DOHH2 (cell line): ENCODE measurements at regions not wholly inside any gene's neighbourhood (a gene's known extent, or its start where the extent isn't known, plus 50 kb on each side); places are given as distances from the start of the nearest gene placed in this dataset.

Experiments used
- H3F3A ChIP-seq: fragments of 200-600 bp; sonication (generic), shearing (Covaris generic); 2 replicates; pipeline ENCODE4 v1.6.0; 2016; ENCODE audit warnings: antibody characterized with exemption, mild to moderate bottlenecking; ENCODE audit not compliant: control insufficient read depth, insufficient read depth
- H3K27ac ChIP-seq: fragments of 200-600 bp; sonication (generic); 2 replicates; pipeline ENCODE4 v1.5.1; 2014; ENCODE audit warnings: low read depth, mild to moderate bottlenecking, low read length, moderate library complexity
- H3K27me3 ChIP-seq: fragments of 200-600 bp; sonication (generic); 2 replicates; pipeline ENCODE4 v1.6.1; 2014; ENCODE audit warnings: mild to moderate bottlenecking, low read length, mixed read lengths; ENCODE audit not compliant: control insufficient read depth
- H3K36me3 ChIP-seq: fragments of 200-600 bp; sonication (generic); 2 replicates; pipeline ENCODE4 v1.6.1; 2014; ENCODE audit warnings: mild to moderate bottlenecking, low read length, moderate library complexity, mixed read lengths; ENCODE audit not compliant: control insufficient read depth
- H3K4me1 ChIP-seq: fragments of 200-600 bp; sonication (generic); 2 replicates; pipeline ENCODE4 v1.6.1; 2014; ENCODE audit warnings: mild to moderate bottlenecking, low read length, mixed read lengths; ENCODE audit not compliant: control insufficient read depth
- H3K4me2 ChIP-seq: fragments of 200-600 bp; sonication (generic); 2 replicates; pipeline ENCODE4 v1.6.0; 2014; ENCODE audit warnings: mild to moderate bottlenecking, low read length, moderate library complexity
- H3K4me3 ChIP-seq: fragments of 200-600 bp; sonication (generic); 2 replicates; pipeline ENCODE4 v1.5.1; 2014; ENCODE audit warnings: mild to moderate bottlenecking, low read length, mixed read lengths
- H3K79me2 ChIP-seq: fragments of 200-600 bp; sonication (generic); 2 replicates; pipeline ENCODE4 v1.6.1; 2014; ENCODE audit warnings: mild to moderate bottlenecking, low read length, mixed read lengths; ENCODE audit not compliant: control insufficient read depth
- H3K9me2 ChIP-seq: fragments of 200-600 bp; sonication (generic); replicated peaks from 2 replicates; pipeline ENCODE4 v1.6.1; 2014; ENCODE audit warnings: mild to moderate bottlenecking, low read length, mixed read lengths; ENCODE audit not compliant: control insufficient read depth
- H3K9me3 ChIP-seq: fragments of 200-600 bp; sonication (generic); 2 replicates; pipeline ENCODE4 v1.6.1; 2014; ENCODE audit warnings: antibody characterized with exemption, low read length, mixed read lengths; ENCODE audit not compliant: control insufficient read depth, insufficient read depth
- H4K20me1 ChIP-seq: fragments of 200-600 bp; sonication (generic); 2 replicates; pipeline ENCODE4 v1.6.0; 2014; ENCODE audit warnings: low read depth, mild to moderate bottlenecking, antibody characterized with exemption, low read length, moderate library complexity; ENCODE audit not compliant: control insufficient read depth, insufficient read depth
- CTCF ChIP-seq: fragments of 200-600 bp; sonication (generic); IDR thresholded peaks from one replicate; pipeline ENCODE4 v1.5.1; 2014; ENCODE audit warnings: antibody characterized with exemption, mild to moderate bottlenecking, low read depth, low read length; ENCODE audit not compliant: poor library complexity, severe bottlenecking
- EZH2phosphoT487 ChIP-seq: fragments of 200-600 bp; sonication (generic); IDR thresholded peaks from 2 replicates; pipeline ENCODE4 v1.6.1; 2017; ENCODE audit warnings: borderline replicate concordance, mild to moderate bottlenecking, antibody characterized with exemption, low read length, moderate library complexity, mixed read lengths

- no peaks in the 10 kb centered on the region for H3K79me2 ChIP-seq
- no peak overlapping the region for H3K4me3 ChIP-seq
- H3K4me2 ChIP-seq: no peak overlapping the region
- H3K9me2 ChIP-seq: no peaks in the 10 kb centered on the region
- H3K9me3 ChIP-seq: no peaks in the 10 kb centered on the region
- H3K36me3 ChIP-seq: no peaks in the 10 kb centered on the region
- no peak overlapping the region for H3K27ac ChIP-seq
- H3K4me1 ChIP-seq: no peaks in the 10 kb centered on the region
- TF ChIP-seq EZH2phosphoT487 (no peak), CTCF (no peak)
- no peaks in the 10 kb centered on the region for H3K27me3 ChIP-seq
- H4K20me1 ChIP-seq: no peaks in the 10 kb centered on the region
- H3F3A ChIP-seq: no peaks in the 10 kb centered on the region
Observed at GRCh38 chr10:36256948-36257356, 614.9 kb upstream of the FZD8 start.

GRCh38 chr10:36256166-36256565 lies 614.1 kb upstream of the FZD8 start:
- Histone ChIP-seq H3K9me3 (no peaks in the 10 kb centered on the region), H3K4me1 (no peaks in the 10 kb centered on the region), H3K4me3 (no peak overlapping the region), H3K27me3 (no peaks in the 10 kb centered on the region), H3K27ac (no peak overlapping the region), H3K4me2 (no peak overlapping the region), H3K9me2 (no peaks in the 10 kb centered on the region), H3K79me2 (no peaks in the 10 kb centered on the region), H3K36me3 (no peaks in the 10 kb centered on the region), H3F3A (no peaks in the 10 kb centered on the region), H4K20me1 (no peaks in the 10 kb centered on the region)
- TF ChIP-seq EZH2phosphoT487 (no peak), CTCF (no peak)

- Histone ChIP-seq H4K20me1 (no peaks in the 10 kb centered on the region), H3K4me3 (no peak overlapping the region), H3K27me3 (no peaks in the 10 kb centered on the region), H3F3A (no peaks in the 10 kb centered on the region), H3K4me1 (no peaks in the 10 kb centered on the region), H3K79me2 (no peaks in the 10 kb centered on the region), H3K9me3 (no peaks in the 10 kb centered on the region), H3K27ac (no peak overlapping the region), H3K9me2 (no peaks in the 10 kb centered on the region), H3K4me2 (no peak overlapping the region), H3K36me3 (no peaks in the 10 kb centered on the region)
- TF ChIP-seq EZH2phosphoT487 (no peak), CTCF (no peak)
Observed at GRCh38 chr10:36254199-36254598, 612.1 kb upstream of the FZD8 start.

GRCh38 chr10:36253731-36254130 lies 611.6 kb upstream of the FZD8 start:
- Histone ChIP-seq H3K79me2 (no peaks in the 10 kb centered on the region), H3K27ac (no peak overlapping the region)

More at GRCh38 chr10:36253731-36254130, 611.6 kb upstream of the FZD8 start:
- no peaks in the 10 kb centered on the region for H3K9me3 ChIP-seq
- no peaks in the 10 kb centered on the region for H3K36me3 ChIP-seq
- no peak overlapping the region for H3K4me3 ChIP-seq
- no peaks in the 10 kb centered on the region for H4K20me1 ChIP-seq
- H3K4me1 ChIP-seq: no peaks in the 10 kb centered on the region
- no peaks in the 10 kb centered on the region for H3F3A ChIP-seq
- no peaks in the 10 kb centered on the region for H3K27me3 ChIP-seq
- H3K4me2 ChIP-seq: no peak overlapping the region
- no peak for TF ChIP-seq EZH2phosphoT487
- no peak for TF ChIP-seq CTCF
- no peaks in the 10 kb centered on the region for H3K9me2 ChIP-seq
